SK-N-SH (cell line): ENCODE measurements at regions not wholly inside any gene's neighbourhood (a gene's known extent, or its start where the extent isn't known, plus 50 kb on each side); places are given as distances from the start of the nearest gene placed in this dataset.

Source experiments
- CTCF ChIP-seq: fragments of 200-600 bp; sonication (generic); IDR thresholded peaks from 2 replicates; pipeline ENCODE4 v1.6.1; 2017; ENCODE audit warnings: antibody characterized with exemption, mild to moderate bottlenecking, moderate library complexity
- EP300 ChIP-seq, 2 experiments: IDR thresholded peaks; 2 replicates each; pipeline versions ENCODE4 v1.4.0 to v1.6.1; 2012; ENCODE audit warnings: borderline replicate concordance in 1 of 2, low read depth in 1 of 2, low read length in 1 of 2
- MAX ChIP-seq: IDR thresholded peaks from 2 replicates; pipeline ENCODE4 v1.4.0; 2012; ENCODE audit warnings: low read depth
- POLR2AphosphoS5 ChIP-seq: IDR thresholded peaks from 2 replicates; pipeline ENCODE4 v1.6.1; 2012; ENCODE audit warnings: low read depth, low read length

- TF ChIP-seq CTCF (no peak), EP300 (IDR thresholded peaks at IDR 0.05; ENCODE audit: borderline replicate concordance in 1 of 2, low read depth in 1 of 2, low read length in 1 of 2) (no peak), MAX (no peak), POLR2AphosphoS5 (no peak)
Observed at GRCh38 chr6:25066593-25066992, 130.8 kb upstream of the RIPOR2 start.
